Neural progenitor cell (in vitro differentiated cells): ENCODE measurements at regions not wholly inside any gene's neighbourhood (a gene's known extent, or its start where the extent isn't known, plus 50 kb on each side); places are given as distances from the start of the nearest gene placed in this dataset.

Source experiments
- DNase-seq: peaks from one replicate; pipeline ENCODE4 v3.0.0-alpha.2; 2016; ENCODE audit warnings: low spot score
- H2AFZ ChIP-seq: fragments of 200-600 bp; sonication (generic); replicated peaks from 2 replicates; pipeline ENCODE4 v1.6.1; 2016; ENCODE audit warnings: antibody characterized with exemption
- H3F3A ChIP-seq: fragments of 200-600 bp; sonication (generic); 2 replicates; pipeline ENCODE4 v1.6.1; 2016; ENCODE audit warnings: antibody characterized with exemption, low read depth
- H3K27ac ChIP-seq: fragments of 200-600 bp; sonication (generic); 2 replicates; pipeline ENCODE4 v1.5.1; 2016; ENCODE audit warnings: mild to moderate bottlenecking
- H3K27me3 ChIP-seq: fragments of 200-600 bp; sonication (generic); 2 replicates; pipeline ENCODE4 v1.6.1; 2016; ENCODE audit warnings: mild to moderate bottlenecking, moderate library complexity
- H3K36me3 ChIP-seq: fragments of 200-600 bp; sonication (generic); 2 replicates; pipeline ENCODE4 v1.5.1; 2016
- H3K4me1 ChIP-seq: fragments of 200-600 bp; sonication (generic); 2 replicates; pipeline ENCODE4 v1.6.1; 2016; ENCODE audit warnings: mixed run types
- H3K4me2 ChIP-seq: fragments of 200-600 bp; sonication (generic); 2 replicates; pipeline ENCODE4 v1.6.1; 2016
- H3K4me3 ChIP-seq: fragments of 200-600 bp; sonication (generic); 2 replicates; pipeline ENCODE4 v1.5.1; 2016
- H3K79me2 ChIP-seq: fragments of 200-600 bp; sonication (generic); 2 replicates; pipeline ENCODE4 v1.6.1; 2016; ENCODE audit warnings: low read depth
- H3K9ac ChIP-seq: fragments of 200-600 bp; sonication (generic); 2 replicates; pipeline ENCODE4 v1.6.1; 2016
- H3K9me3 ChIP-seq: fragments of 200-600 bp; sonication (generic); 2 replicates; pipeline ENCODE4 v1.5.1; 2016; ENCODE audit warnings: low read depth
- H4K20me1 ChIP-seq: fragments of 200-600 bp; sonication (generic); 2 replicates; pipeline ENCODE4 v1.6.1; 2016; ENCODE audit warnings: low read depth
- H3K27ac Mint-ChIP-seq: 3 replicates; pipeline ENCODE4 v1.8.0; 2021; ENCODE audit warnings: mixed read lengths
- H3K27me3 Mint-ChIP-seq: 2 replicates; pipeline ENCODE4 v1.8.0; 2022; ENCODE audit warnings: low read depth, mild to moderate bottlenecking, inconsistent platforms, moderate library complexity, mixed read lengths; ENCODE audit not compliant: insufficient read depth
- H3K36me3 Mint-ChIP-seq: 3 replicates; pipeline ENCODE4 v1.8.0; 2021; ENCODE audit warnings: mixed read lengths
- H3K4me1 Mint-ChIP-seq: 3 replicates; pipeline ENCODE4 v1.8.0; 2021; ENCODE audit warnings: mixed read lengths
- H3K4me3 Mint-ChIP-seq: 3 replicates; pipeline ENCODE4 v1.8.0; 2021; ENCODE audit warnings: mild to moderate bottlenecking, moderate library complexity, mixed read lengths
- H3K9me3 Mint-ChIP-seq: 3 replicates; pipeline ENCODE4 v1.8.0; 2020; ENCODE audit warnings: mixed read lengths
- CTCF ChIP-seq: fragments of 200-600 bp; sonication (generic); IDR thresholded peaks from 2 replicates; pipeline ENCODE4 v1.5.1; 2017; ENCODE audit warnings: antibody characterized with exemption, mild to moderate bottlenecking
- EZH2 ChIP-seq: fragments of 200-600 bp; sonication (generic); IDR thresholded peaks from 2 replicates; pipeline ENCODE4 v1.6.1; 2017; ENCODE audit warnings: antibody characterized with exemption, mild to moderate bottlenecking, moderate library complexity
- EZH2phosphoT487 ChIP-seq: fragments of 200-600 bp; sonication (generic); IDR thresholded peaks from 2 replicates; pipeline ENCODE4 v1.6.1; 2017; ENCODE audit warnings: antibody characterized with exemption

- Histone ChIP-seq H3K9me3 (no peaks in the 10 kb centered on the region), H3K4me1 (no peaks in the 10 kb centered on the region), H3K27me3 (no peaks in the 10 kb centered on the region), H4K20me1 (no peaks in the 10 kb centered on the region), H3K27ac (no peak overlapping the region), H3F3A (no peaks in the 10 kb centered on the region), H3K36me3 (no peaks in the 10 kb centered on the region), H3K9ac (no peak overlapping the region), H2AFZ (no peak overlapping the region), H3K4me2 (no peak overlapping the region), H3K79me2 (no peaks in the 10 kb centered on the region), H3K4me3 (no peak overlapping the region)
- H3K4me3 Mint-ChIP-seq: no peak overlapping the region
- no peaks in the 10 kb centered on the region for H3K4me1 Mint-ChIP-seq
- TF ChIP-seq CTCF: no peak
- TF ChIP-seq EZH2phosphoT487: no peak
- TF ChIP-seq EZH2: no peak
- H3K9me3 Mint-ChIP-seq: peaks cover 11% of the 10 kb centered on the region
- no peaks in the 10 kb centered on the region for H3K36me3 Mint-ChIP-seq
- H3K27ac Mint-ChIP-seq: no peak overlapping the region
- DNase-seq: no peak
- no peaks in the 10 kb centered on the region for H3K27me3 Mint-ChIP-seq
These were observed 519.2 kb downstream of the TCERG1L start for GRCh38 chr10:130792096-130792845.

GRCh38 chr10:130795819-130796218 lies 515.7 kb downstream of the TCERG1L start:
- H4K20me1 ChIP-seq: no peaks in the 10 kb centered on the region
- no peak overlapping the region for H3K9ac ChIP-seq
- H3K4me2 ChIP-seq: no peak overlapping the region
- Mint-ChIP-seq H3K36me3 (no peaks in the 10 kb centered on the region), H3K27ac (no peak overlapping the region), H3K9me3 (peaks cover 11% of the 10 kb centered on the region), H3K27me3 (no peaks in the 10 kb centered on the region), H3K4me3 (no peak overlapping the region), H3K4me1 (no peaks in the 10 kb centered on the region)
- no peak overlapping the region for H3K27ac ChIP-seq
- TF ChIP-seq EZH2phosphoT487 (no peak), EZH2 (no peak), CTCF (no peak)
- H3K9me3 ChIP-seq: no peaks in the 10 kb centered on the region
- H3K4me3 ChIP-seq: no peak overlapping the region
- no peaks in the 10 kb centered on the region for H3K79me2 ChIP-seq
- no peak overlapping the region for H2AFZ ChIP-seq
- no peaks in the 10 kb centered on the region for H3F3A ChIP-seq
- H3K4me1 ChIP-seq: no peaks in the 10 kb centered on the region
- H3K36me3 ChIP-seq: no peaks in the 10 kb centered on the region
- DNase-seq: no peak
- H3K27me3 ChIP-seq: no peaks in the 10 kb centered on the region

- no peak for TF ChIP-seq EZH2phosphoT487
- no peak for TF ChIP-seq EZH2
- TF ChIP-seq CTCF: no peak
- Mint-ChIP-seq H3K4me1 (peaks cover 2% of the 10 kb centered on the region), H3K36me3 (no peaks in the 10 kb centered on the region), H3K9me3 (peaks cover 2% of the 10 kb centered on the region), H3K27ac (no peak overlapping the region), H3K4me3 (no peak overlapping the region), H3K27me3 (peaks cover 5% of the 10 kb centered on the region)
- DNase-seq: no peak
- no peaks in the 10 kb centered on the region for H3K27me3 ChIP-seq
- H3K4me2 ChIP-seq: no peak overlapping the region
- H3K27ac ChIP-seq: no peak overlapping the region
- no peaks in the 10 kb centered on the region for H4K20me1 ChIP-seq
- H3K79me2 ChIP-seq: no peaks in the 10 kb centered on the region
- H3K4me1 ChIP-seq: no peaks in the 10 kb centered on the region
- no peak overlapping the region for H3K4me3 ChIP-seq
- H3K36me3 ChIP-seq: no peaks in the 10 kb centered on the region
- H3K9ac ChIP-seq: no peak overlapping the region
- no peak overlapping the region for H2AFZ ChIP-seq
- no peaks in the 10 kb centered on the region for H3F3A ChIP-seq
- H3K9me3 ChIP-seq: no peaks in the 10 kb centered on the region
These were observed 512.0 kb downstream of the TCERG1L start for GRCh38 chr10:130799532-130799931.
